H9 (cell line): ENCODE measurements at regions not wholly inside any gene's neighbourhood (a gene's known extent, or its start where the extent isn't known, plus 50 kb on each side); places are given as distances from the start of the nearest gene placed in this dataset.

Experiments used
- DNase-seq: peaks from one replicate; pipeline ENCODE4 v3.0.0-alpha.2; 2017
- H2AFZ ChIP-seq: one replicate; pipeline ENCODE4 v1.6.1; 2013; ENCODE audit warnings: mild to moderate bottlenecking, low read length, control low read depth, moderate library complexity
- H2AK5ac ChIP-seq: 2 replicates; pipeline ENCODE4 v1.6.1; 2013; ENCODE audit warnings: low read length, control low read depth, mixed read lengths; ENCODE audit not compliant: insufficient read length
- H2BK120ac ChIP-seq: one replicate; pipeline ENCODE4 v1.6.1; 2013; ENCODE audit warnings: low read depth, mild to moderate bottlenecking, low read length, control low read depth, inconsistent platforms; ENCODE audit not compliant: poor library complexity, severe bottlenecking
- H2BK12ac ChIP-seq: 2 replicates; pipeline ENCODE4 v1.6.1; 2013; ENCODE audit warnings: low read length, control low read depth, mixed read lengths, low read depth; ENCODE audit not compliant: insufficient read length
- H2BK15ac ChIP-seq: 2 replicates; pipeline ENCODE4 v1.6.1; 2013; ENCODE audit warnings: low read depth, low read length, control low read depth
- H2BK20ac ChIP-seq: one replicate; pipeline ENCODE4 v1.6.1; 2013; ENCODE audit warnings: low read depth, mild to moderate bottlenecking, low read length, control low read depth, inconsistent platforms; ENCODE audit not compliant: poor library complexity, severe bottlenecking
- H2BK5ac ChIP-seq: 2 replicates; pipeline ENCODE4 v1.6.1; 2013; ENCODE audit warnings: low read length, control low read depth, mixed read lengths; ENCODE audit not compliant: insufficient read length
- H3K14ac ChIP-seq: 2 replicates; pipeline ENCODE4 v1.6.1; 2013; ENCODE audit warnings: low read length, control low read depth; ENCODE audit not compliant: insufficient read depth
- H3K18ac ChIP-seq: 2 replicates; pipeline ENCODE4 v1.6.1; 2013; ENCODE audit warnings: low read depth, mild to moderate bottlenecking, mixed read lengths, low read length, control low read depth; ENCODE audit not compliant: insufficient read length
- H3K23ac ChIP-seq: 2 replicates; pipeline ENCODE4 v1.6.1; 2013; ENCODE audit warnings: low read length, control low read depth, mixed read lengths, low read depth; ENCODE audit not compliant: insufficient read length
- H3K23me2 ChIP-seq: 2 replicates; pipeline ENCODE4 v1.6.1; 2013; ENCODE audit warnings: low read depth, mild to moderate bottlenecking, mixed read lengths, low read length, control low read depth; ENCODE audit not compliant: insufficient read length, poor library complexity, severe bottlenecking
- H3K27ac ChIP-seq: 2 replicates; pipeline ENCODE4 v1.5.1; 2013; ENCODE audit warnings: low read length, control low read depth, mixed read lengths, low read depth; ENCODE audit not compliant: insufficient read length
- H3K27me3 ChIP-seq: 2 replicates; pipeline ENCODE4 v1.6.1; 2013; ENCODE audit warnings: low read length, control low read depth, inconsistent platforms; ENCODE audit not compliant: insufficient read depth
- H3K4ac ChIP-seq: 2 replicates; pipeline ENCODE4 v1.6.1; 2013; ENCODE audit warnings: low read depth, mild to moderate bottlenecking, control low read depth, inconsistent platforms, low read length, moderate library complexity
- H3K4me1 ChIP-seq: 2 replicates; pipeline ENCODE4 v1.6.1; 2013; ENCODE audit warnings: low read length, control low read depth, inconsistent platforms; ENCODE audit not compliant: insufficient read depth
- H3K4me2 ChIP-seq: 2 replicates; pipeline ENCODE4 v1.6.1; 2013; ENCODE audit warnings: low read length, control low read depth, mixed read lengths; ENCODE audit not compliant: insufficient read length, insufficient read depth
- H3K56ac ChIP-seq: 2 replicates; pipeline ENCODE4 v1.6.1; 2013; ENCODE audit warnings: low read depth, mild to moderate bottlenecking, mixed read lengths, low read length, control low read depth; ENCODE audit not compliant: insufficient read length
- H3K79me1 ChIP-seq: 2 replicates; pipeline ENCODE4 v1.6.1; 2013; ENCODE audit warnings: low read depth, mild to moderate bottlenecking, moderate library complexity, low read length, control low read depth, inconsistent platforms; ENCODE audit not compliant: insufficient read depth, poor library complexity, severe bottlenecking
- H3K79me2 ChIP-seq: 2 replicates; pipeline ENCODE4 v1.6.1; 2013; ENCODE audit warnings: low read length, control low read depth, inconsistent platforms; ENCODE audit not compliant: insufficient read depth
- H3K9ac ChIP-seq: 2 replicates; pipeline ENCODE4 v1.6.1; 2013; ENCODE audit warnings: low read length, control low read depth, mixed read lengths; ENCODE audit not compliant: insufficient read length; ENCODE audit errors: extremely low read depth
- H3K9me3 ChIP-seq: one replicate; pipeline ENCODE4 v1.6.1; 2013; ENCODE audit warnings: low read depth, low read length, inconsistent platforms; ENCODE audit not compliant: control insufficient read depth
- H3T11ph ChIP-seq: one replicate; pipeline ENCODE4 v1.6.1; 2013; ENCODE audit warnings: mild to moderate bottlenecking, low read length, control low read depth, inconsistent platforms
- H4K20me1 ChIP-seq: one replicate; pipeline ENCODE4 v1.6.1; 2013; ENCODE audit not compliant: control insufficient read depth, insufficient read length, insufficient read depth
- H4K5ac ChIP-seq: 2 replicates; pipeline ENCODE4 v1.6.1; 2013; ENCODE audit warnings: low read depth, mild to moderate bottlenecking, mixed read lengths, low read length, control low read depth; ENCODE audit not compliant: insufficient read length
- H4K8ac ChIP-seq: replicated peaks from 2 replicates; pipeline ENCODE4 v1.6.1; 2013; ENCODE audit warnings: low read length, control low read depth, mixed read lengths, low read depth; ENCODE audit not compliant: insufficient read length
- H4K91ac ChIP-seq: 2 replicates; pipeline ENCODE4 v1.6.1; 2013; ENCODE audit warnings: low read depth, mild to moderate bottlenecking, moderate library complexity, mixed read lengths, low read length, control low read depth; ENCODE audit not compliant: insufficient read length
- H3K27ac Mint-ChIP-seq, 3 experiments: 2 replicates in 2 of 3; 3 replicates in 1 of 3; pipeline ENCODE4 v1.8.0; 2020 to 2021; ENCODE audit warnings: mixed read lengths in 3 of 3, mild to moderate bottlenecking in 1 of 3, moderate library complexity in 1 of 3
- H3K27me3 Mint-ChIP-seq: 2 replicates; pipeline ENCODE4 v1.8.0; 2021; ENCODE audit warnings: low read depth, mild to moderate bottlenecking, moderate library complexity, mixed read lengths
- H3K36me3 Mint-ChIP-seq, 3 experiments: 2 replicates in 2 of 3; 3 replicates in 1 of 3; pipeline ENCODE4 v1.8.0; 2020 to 2021; ENCODE audit warnings: low read depth in 3 of 3, mixed read lengths in 3 of 3; ENCODE audit not compliant: insufficient read depth in 1 of 3
- H3K4me1 Mint-ChIP-seq, 2 experiments: 2 replicates each; pipeline ENCODE4 v1.8.0; 2020; ENCODE audit warnings: mixed read lengths in 2 of 2
- H3K4me3 Mint-ChIP-seq, 2 experiments: 2 replicates in 1 of 2; 3 replicates in 1 of 2; pipeline ENCODE4 v1.8.0; 2020 to 2021; ENCODE audit warnings: mild to moderate bottlenecking in 2 of 2, mixed read lengths in 2 of 2, moderate library complexity in 1 of 2
- H3K9me3 Mint-ChIP-seq, 2 experiments: 2 replicates in 1 of 2; 3 replicates in 1 of 2; pipeline ENCODE4 v1.8.0; 2020; ENCODE audit warnings: mild to moderate bottlenecking in 2 of 2, mixed read lengths in 2 of 2, moderate library complexity in 1 of 2
- WGBS: extraction: QIAGEN DNeasy Blood & Tissue Kit; methylation state at CpG from one replicate; pipeline ENCODE4 v1.1.7; 2013; ENCODE audit warnings: missing lambda C conversion rate, low lambda C conversion rate, mixed read lengths; ENCODE audit not compliant: insufficient read length; ENCODE audit errors: extremely low coverage; 5-methylcytosine and 5-hydroxymethylcytosine counted together
- TF ChIP-seq, protein P1 (sequence below): fragments of 200-600 bp; sonication (generic); conservative IDR thresholded peaks from 3 replicates; pipeline ENCODE4 v1.8.0; 2021; ENCODE audit warnings: antibody characterized with exemption, mild to moderate bottlenecking

GRCh38 chr12:47369085-47369484 is 289.3 kb upstream of the AMIGO2 start:
- no peaks in the 10 kb centered on the region for H3K27me3 Mint-ChIP-seq
- H3K9me3 Mint-ChIP-seq = no peaks in the 10 kb centered on the region; a peak in 2 of 5 replicates
- no peaks in the 10 kb centered on the region for H3K4me1 ChIP-seq
- no peaks in the 10 kb centered on the region for H3K79me1 ChIP-seq
- H4K8ac ChIP-seq = no peak overlapping the region
- no peak overlapping the region for H3K14ac ChIP-seq
- H3K56ac ChIP-seq = no peak overlapping the region
- no peak overlapping the region for H3K4ac ChIP-seq
- H4K5ac ChIP-seq = no peak overlapping the region
- H3K36me3 Mint-ChIP-seq = no peaks in the 10 kb centered on the region
- no peaks in the 10 kb centered on the region for H3K4me1 Mint-ChIP-seq
- TF ChIP-seq, protein P1, sequence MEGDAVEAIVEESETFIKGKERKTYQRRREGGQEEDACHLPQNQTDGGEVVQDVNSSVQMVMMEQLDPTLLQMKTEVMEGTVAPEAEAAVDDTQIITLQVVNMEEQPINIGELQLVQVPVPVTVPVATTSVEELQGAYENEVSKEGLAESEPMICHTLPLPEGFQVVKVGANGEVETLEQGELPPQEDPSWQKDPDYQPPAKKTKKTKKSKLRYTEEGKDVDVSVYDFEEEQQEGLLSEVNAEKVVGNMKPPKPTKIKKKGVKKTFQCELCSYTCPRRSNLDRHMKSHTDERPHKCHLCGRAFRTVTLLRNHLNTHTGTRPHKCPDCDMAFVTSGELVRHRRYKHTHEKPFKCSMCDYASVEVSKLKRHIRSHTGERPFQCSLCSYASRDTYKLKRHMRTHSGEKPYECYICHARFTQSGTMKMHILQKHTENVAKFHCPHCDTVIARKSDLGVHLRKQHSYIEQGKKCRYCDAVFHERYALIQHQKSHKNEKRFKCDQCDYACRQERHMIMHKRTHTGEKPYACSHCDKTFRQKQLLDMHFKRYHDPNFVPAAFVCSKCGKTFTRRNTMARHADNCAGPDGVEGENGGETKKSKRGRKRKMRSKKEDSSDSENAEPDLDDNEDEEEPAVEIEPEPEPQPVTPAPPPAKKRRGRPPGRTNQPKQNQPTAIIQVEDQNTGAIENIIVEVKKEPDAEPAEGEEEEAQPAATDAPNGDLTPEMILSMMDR = no peak
- no peak overlapping the region for H3K23ac ChIP-seq
- H3K27ac ChIP-seq = no peak overlapping the region
- H3K18ac ChIP-seq = no peak overlapping the region
- no CpG with 5 or more reads among the region's 4 CpGs for WGBS
- H3K79me2 ChIP-seq = no peaks in the 10 kb centered on the region
- H3K27me3 ChIP-seq = no peaks in the 10 kb centered on the region
- H2AFZ ChIP-seq = no peak overlapping the region
- no peak overlapping the region for H4K91ac ChIP-seq
- H3K4me3 Mint-ChIP-seq = no peak overlapping the region
- no peak overlapping the region for H2BK12ac ChIP-seq
- H3K23me2 ChIP-seq = no peaks in the 10 kb centered on the region
- no peak overlapping the region for H3K4me2 ChIP-seq
- H2BK20ac ChIP-seq = no peak overlapping the region
- no peak overlapping the region for H2BK120ac ChIP-seq
- no peak overlapping the region for H3K27ac Mint-ChIP-seq
- no peak overlapping the region for H2BK15ac ChIP-seq
- no peak for DNase-seq
- no peak overlapping the region for H2BK5ac ChIP-seq
- H4K20me1 ChIP-seq = no peaks in the 10 kb centered on the region
- no peak overlapping the region for H3K9ac ChIP-seq
- H2AK5ac ChIP-seq = no peak overlapping the region
- H3K9me3 ChIP-seq = no peaks in the 10 kb centered on the region
- no peak overlapping the region for H3T11ph ChIP-seq
